ENCODE measurements at regions not wholly inside any gene's neighbourhood (a gene's known extent, or its start where the extent isn't known, plus 50 kb on each side); places are given as distances from the start of the nearest gene placed in this dataset.

DNA sequence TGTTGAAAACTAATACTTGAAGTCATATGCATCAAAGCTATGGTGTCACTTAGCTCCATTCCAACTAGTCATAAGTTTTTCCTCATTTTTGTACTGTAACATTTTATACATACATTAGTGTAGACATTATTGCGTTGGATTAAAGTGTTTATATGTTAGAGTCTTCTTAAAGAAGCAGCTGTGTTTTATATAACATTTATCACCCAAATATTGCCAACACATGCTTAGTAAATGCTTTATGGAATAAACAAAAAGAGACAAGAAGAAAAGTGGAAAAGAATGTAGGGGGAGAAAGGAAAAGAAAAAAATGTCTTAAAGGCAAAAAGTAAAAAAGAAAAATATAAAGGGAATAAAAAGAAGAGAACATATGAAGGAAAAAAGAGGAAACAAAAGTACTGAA lies 1314.3 kb upstream of the CELF4 start:
- no peak overlapping the region for H3K4me3 ChIP-seq (ENCODE audit: low read depth, low read length)
- CTCF ChIA-PET = no interaction called here
- H3K4me1 ChIP-seq = no peaks in the 10 kb centered on the region
- Mint-ChIP-seq H3K4me3 (ENCODE audit: unreplicated experiment) (no peak overlapping the region), H3K9me3 (ENCODE audit: unreplicated experiment) (no peaks in the 10 kb centered on the region), H3K27me3 (ENCODE audit: insufficient read depth, unreplicated experiment) (peaks cover 13% of the 10 kb centered on the region), H3K27ac (ENCODE audit: unreplicated experiment) (no peak overlapping the region), H3K36me3 (ENCODE audit: insufficient read depth, unreplicated experiment) (no peaks in the 10 kb centered on the region), H3K4me1 (ENCODE audit: low read depth, unreplicated experiment) (no peaks in the 10 kb centered on the region)
- H3K27me3 ChIP-seq (replicated peaks; ENCODE audit: control insufficient read depth, insufficient read depth, low read length) = no peaks in the 10 kb centered on the region
- H3K9me3 ChIP-seq = no peaks in the 10 kb centered on the region
- TF ChIP-seq, protein P1, sequence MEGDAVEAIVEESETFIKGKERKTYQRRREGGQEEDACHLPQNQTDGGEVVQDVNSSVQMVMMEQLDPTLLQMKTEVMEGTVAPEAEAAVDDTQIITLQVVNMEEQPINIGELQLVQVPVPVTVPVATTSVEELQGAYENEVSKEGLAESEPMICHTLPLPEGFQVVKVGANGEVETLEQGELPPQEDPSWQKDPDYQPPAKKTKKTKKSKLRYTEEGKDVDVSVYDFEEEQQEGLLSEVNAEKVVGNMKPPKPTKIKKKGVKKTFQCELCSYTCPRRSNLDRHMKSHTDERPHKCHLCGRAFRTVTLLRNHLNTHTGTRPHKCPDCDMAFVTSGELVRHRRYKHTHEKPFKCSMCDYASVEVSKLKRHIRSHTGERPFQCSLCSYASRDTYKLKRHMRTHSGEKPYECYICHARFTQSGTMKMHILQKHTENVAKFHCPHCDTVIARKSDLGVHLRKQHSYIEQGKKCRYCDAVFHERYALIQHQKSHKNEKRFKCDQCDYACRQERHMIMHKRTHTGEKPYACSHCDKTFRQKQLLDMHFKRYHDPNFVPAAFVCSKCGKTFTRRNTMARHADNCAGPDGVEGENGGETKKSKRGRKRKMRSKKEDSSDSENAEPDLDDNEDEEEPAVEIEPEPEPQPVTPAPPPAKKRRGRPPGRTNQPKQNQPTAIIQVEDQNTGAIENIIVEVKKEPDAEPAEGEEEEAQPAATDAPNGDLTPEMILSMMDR (IDR thresholded peaks at IDR 0.05; ENCODE audit: insufficient read depth in 1 of 2, low read depth in 1 of 2, low read length in 1 of 2, severe bottlenecking in 1 of 2, unreplicated experiment in 1 of 2) = no peak
- POLR2A ChIA-PET = no interaction called here
- no TSS peak for BruUV-seq (replicated peaks)
- H3K36me3 ChIP-seq (ENCODE audit: control insufficient read depth, insufficient read depth, low read length) = no peaks in the 10 kb centered on the region
- intact Hi-C loops (cut with micrococcal nuclease; ENCODE audit: unreplicated experiment) = no loop called here
- DNase-seq = no peak

DNA sequence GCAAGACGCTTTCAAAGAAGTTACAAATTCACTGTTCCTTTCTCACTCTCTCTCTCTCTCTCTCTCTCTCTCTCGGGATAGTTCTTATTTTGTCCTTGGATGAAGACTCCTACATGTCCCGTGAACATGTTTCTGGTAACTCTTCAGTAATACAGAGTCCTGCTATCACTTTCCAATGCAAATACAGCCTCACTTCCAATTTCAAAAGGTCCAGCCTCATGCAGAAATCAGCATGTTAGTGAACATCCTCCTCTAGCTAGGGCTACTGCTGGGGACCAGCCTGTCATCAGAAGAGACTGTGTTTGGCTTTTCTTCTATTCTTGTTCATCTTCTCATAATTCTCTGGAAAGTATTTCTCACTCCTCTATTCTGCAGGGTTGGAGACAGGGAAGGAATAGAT lies 1306.7 kb upstream of the CELF4 start:
- Mint-ChIP-seq H3K4me3 (ENCODE audit: unreplicated experiment) (no peak overlapping the region), H3K27ac (ENCODE audit: unreplicated experiment) (no peak overlapping the region), H3K4me1 (ENCODE audit: low read depth, unreplicated experiment) (no peaks in the 10 kb centered on the region), H3K36me3 (ENCODE audit: insufficient read depth, unreplicated experiment) (no peaks in the 10 kb centered on the region), H3K9me3 (ENCODE audit: unreplicated experiment) (no peaks in the 10 kb centered on the region), H3K27me3 (ENCODE audit: insufficient read depth, unreplicated experiment) (peaks cover 6% of the 10 kb centered on the region)
- Histone ChIP-seq H3K27me3 (replicated peaks; ENCODE audit: control insufficient read depth, insufficient read depth, low read length) (no peaks in the 10 kb centered on the region), H3K4me1 (no peaks in the 10 kb centered on the region), H3K4me3 (ENCODE audit: low read depth, low read length) (no peak overlapping the region), H3K9me3 (no peaks in the 10 kb centered on the region), H3K36me3 (ENCODE audit: control insufficient read depth, insufficient read depth, low read length) (no peaks in the 10 kb centered on the region)
- intact Hi-C loops (cut with micrococcal nuclease; ENCODE audit: unreplicated experiment) = no loop called here
- TF ChIP-seq, protein P1 (IDR thresholded peaks at IDR 0.05; ENCODE audit: insufficient read depth in 1 of 2, low read depth in 1 of 2, low read length in 1 of 2, severe bottlenecking in 1 of 2, unreplicated experiment in 1 of 2) = no peak
- BruUV-seq (replicated peaks) = no TSS peak
- ChIA-PET CTCF (no interaction called here), POLR2A (no interaction called here)
- DNase-seq = no peak

DNA sequence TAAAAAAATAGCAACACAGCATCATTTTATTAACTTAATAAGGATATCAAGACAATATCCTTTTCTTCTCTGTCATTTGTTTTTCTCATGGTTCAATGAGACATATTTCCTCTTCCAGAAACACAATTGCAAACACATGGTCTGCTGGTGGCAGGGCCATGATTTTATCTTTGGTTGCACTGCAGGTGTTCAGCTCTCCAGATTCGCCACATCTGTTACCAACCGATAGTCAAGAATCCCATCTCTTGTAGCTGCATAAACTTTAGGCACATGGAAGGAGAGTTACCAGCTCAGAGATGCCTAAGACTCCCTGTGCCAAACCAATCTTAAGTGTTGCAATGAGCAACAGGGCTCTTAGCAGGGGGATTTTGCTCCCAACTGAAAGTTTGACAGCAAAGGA lies 1303.2 kb upstream of the CELF4 start:
- H3K27me3 Mint-ChIP-seq (ENCODE audit: insufficient read depth, unreplicated experiment) = peaks cover 6% of the 10 kb centered on the region
- H3K4me1 ChIP-seq = no peaks in the 10 kb centered on the region
- H3K4me3 Mint-ChIP-seq (ENCODE audit: unreplicated experiment) = no peak overlapping the region
- DNase-seq = no peak
- CTCF ChIA-PET = no interaction called here
- H3K4me1 Mint-ChIP-seq (ENCODE audit: low read depth, unreplicated experiment) = no peaks in the 10 kb centered on the region
- POLR2A ChIA-PET = no interaction called here
- BruUV-seq (replicated peaks) = no TSS peak
- H3K36me3 ChIP-seq (ENCODE audit: control insufficient read depth, insufficient read depth, low read length) = no peaks in the 10 kb centered on the region
- H3K9me3 Mint-ChIP-seq (ENCODE audit: unreplicated experiment) = no peaks in the 10 kb centered on the region
- no peaks in the 10 kb centered on the region for H3K27me3 ChIP-seq (replicated peaks; ENCODE audit: control insufficient read depth, insufficient read depth, low read length)
- H3K4me3 ChIP-seq (ENCODE audit: low read depth, low read length) = no peak overlapping the region
- intact Hi-C loops (cut with micrococcal nuclease; ENCODE audit: unreplicated experiment) = no loop called here
- TF ChIP-seq, protein P1 (IDR thresholded peaks at IDR 0.05; ENCODE audit: insufficient read depth in 1 of 2, low read depth in 1 of 2, low read length in 1 of 2, severe bottlenecking in 1 of 2, unreplicated experiment in 1 of 2) = no peak
- no peaks in the 10 kb centered on the region for H3K9me3 ChIP-seq
- no peaks in the 10 kb centered on the region for H3K36me3 Mint-ChIP-seq (ENCODE audit: insufficient read depth, unreplicated experiment)
- H3K27ac Mint-ChIP-seq (ENCODE audit: unreplicated experiment) = no peak overlapping the region

All from Caco-2 (cell line).